HG03108 (cell line): ENCODE measurements at regions not wholly inside any gene's neighbourhood (a gene's known extent, or its start where the extent isn't known, plus 50 kb on each side); places are given as distances from the start of the nearest gene placed in this dataset.
A peak's percentile ranks its signal among the peaks of the same experiment; 100 is the strongest.
"Not testable (repeated sequence)": the region's sequence is repeated elsewhere in the genome, so short reads cannot be mapped to it uniquely, and the experiment has no call there.

Experiments
- ATAC-seq: cut with Tn5 transposase; IDR thresholded peaks from one replicate; pipeline ENCODE4 v1.9.1; 2021; ENCODE audit warnings: moderate library complexity; ENCODE audit not compliant: unreplicated experiment

GRCh38 chr1:119251751-119252150, 111.3 kb upstream of the WARS2 start:
- no peak for ATAC-seq

- ATAC-seq: no peak
Measured at GRCh38 chr1:119253366-119253765, 112.9 kb upstream of the WARS2 start.

GRCh38 chr1:119254067-119254720, 113.7 kb upstream of the WARS2 start:
- ATAC-seq: no peak

- not testable (repeated sequence) for ATAC-seq
Measured at GRCh38 chr1:119256089-119256488, 112.5 kb upstream of the HAO2 start.

GRCh38 chr1:119260506-119260905, 108.1 kb upstream of the HAO2 start:
- ATAC-seq: no peak

DNA sequence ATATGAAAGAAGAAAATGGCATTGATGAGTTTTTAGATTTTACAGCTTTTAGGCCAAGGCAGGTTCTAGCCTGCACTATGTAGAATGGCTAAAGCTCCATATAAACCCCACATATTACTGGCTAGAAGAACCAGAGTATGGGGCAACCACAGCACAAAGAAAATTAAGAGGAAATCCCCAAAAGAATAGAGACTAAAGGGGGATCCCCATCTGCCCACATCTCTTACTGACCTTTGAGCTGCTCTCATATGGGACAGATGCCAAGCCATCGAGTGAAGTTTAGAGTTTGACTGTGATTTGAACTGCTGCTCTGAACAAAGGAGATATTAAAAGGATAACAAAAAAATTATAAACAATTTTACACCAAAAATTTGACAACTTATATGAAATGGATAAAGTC, 102.2 kb upstream of the HAO2 start:
- peak; percentile 82 for ATAC-seq

DNA sequence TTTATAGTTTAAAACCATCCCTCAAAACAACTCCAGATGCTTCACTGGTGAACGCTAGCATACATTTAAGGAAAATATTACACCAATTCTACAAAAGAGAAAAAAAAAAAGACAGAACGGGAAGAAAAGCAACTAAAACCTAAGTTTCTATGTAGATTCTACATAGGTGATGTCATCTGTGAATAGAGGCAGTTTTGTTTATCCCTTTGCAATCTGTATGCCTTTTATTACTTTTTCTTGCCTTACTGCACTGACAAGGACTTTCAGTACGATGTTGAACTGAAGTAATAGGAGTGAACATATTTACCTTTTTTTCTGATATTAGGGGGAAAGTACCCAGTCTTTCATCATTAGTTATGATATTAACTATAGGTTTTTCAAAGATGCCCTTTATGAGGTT, 101.7 kb upstream of the HAO2 start:
- no peak for ATAC-seq

- ATAC-seq: not testable (repeated sequence)
Measured at GRCh38 chr1:119267288-119267687, 101.3 kb upstream of the HAO2 start.

DNA sequence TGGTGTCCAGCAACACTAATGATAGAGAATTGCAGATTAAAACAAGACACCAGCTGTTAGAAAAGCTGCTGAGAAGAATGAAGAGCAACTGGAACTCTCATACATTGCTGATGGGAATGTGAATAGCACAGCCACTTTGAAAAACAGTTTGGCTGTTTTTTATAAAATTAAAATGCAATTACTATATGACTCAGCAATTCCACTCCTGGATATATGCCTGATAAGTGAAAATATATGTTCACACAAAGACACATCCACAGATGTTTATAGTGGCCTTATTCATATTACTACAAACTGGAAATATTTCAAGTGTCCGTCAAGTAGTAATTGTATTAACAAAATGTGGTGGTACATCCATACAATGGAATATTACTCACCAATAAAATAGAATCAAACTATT, 99.7 kb upstream of the HAO2 start:
- no peak for ATAC-seq

DNA sequence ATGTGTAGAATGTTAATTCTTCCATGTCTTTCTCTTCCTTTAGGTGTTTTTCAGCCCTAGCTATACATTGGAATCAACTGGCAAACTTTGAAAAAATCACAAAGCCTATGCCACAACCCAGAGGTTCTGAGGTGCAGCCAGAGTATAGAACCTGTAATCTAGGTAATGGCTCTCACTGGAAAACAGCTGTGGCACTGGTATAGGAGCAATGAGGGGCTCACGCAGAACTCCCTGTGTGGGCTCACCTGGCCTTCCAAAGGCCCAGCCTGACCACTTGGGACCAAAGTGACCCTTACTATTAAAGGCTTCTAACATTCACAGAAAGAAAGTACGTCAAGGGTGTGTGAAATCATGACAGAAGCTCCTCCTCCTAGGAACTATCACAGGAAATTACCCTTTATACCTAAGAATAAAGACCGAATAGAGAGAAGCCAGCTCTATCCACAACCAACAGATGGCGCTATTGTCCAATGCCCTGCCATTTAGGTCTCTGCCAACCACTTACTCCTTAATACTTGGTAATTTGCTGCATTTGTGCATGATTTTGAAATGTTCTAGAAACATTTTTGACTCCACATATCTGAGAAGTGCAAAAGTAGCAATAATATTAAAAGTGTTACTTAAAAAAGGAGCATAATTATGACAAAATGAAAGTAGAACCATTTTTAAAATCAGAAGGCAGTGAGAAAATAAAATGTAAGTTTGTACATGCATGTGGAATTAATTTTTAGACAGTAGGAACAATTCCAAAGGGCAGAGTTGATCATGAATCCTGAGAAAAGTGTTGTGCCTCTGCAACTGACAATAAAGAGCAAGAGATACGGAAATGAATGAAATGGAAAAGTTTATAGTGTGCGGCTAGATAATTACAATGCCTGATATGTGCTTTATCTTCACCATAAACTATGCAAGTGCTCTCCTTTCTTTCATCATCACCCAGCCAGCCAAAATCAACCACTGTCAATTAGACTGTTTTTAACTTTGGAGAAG, 93.1 kb upstream of the HAO2 start:
- ATAC-seq: peak; percentile 54

- no peak for ATAC-seq
Measured at GRCh38 chr1:119276558-119276957, 92.0 kb upstream of the HAO2 start.

DNA sequence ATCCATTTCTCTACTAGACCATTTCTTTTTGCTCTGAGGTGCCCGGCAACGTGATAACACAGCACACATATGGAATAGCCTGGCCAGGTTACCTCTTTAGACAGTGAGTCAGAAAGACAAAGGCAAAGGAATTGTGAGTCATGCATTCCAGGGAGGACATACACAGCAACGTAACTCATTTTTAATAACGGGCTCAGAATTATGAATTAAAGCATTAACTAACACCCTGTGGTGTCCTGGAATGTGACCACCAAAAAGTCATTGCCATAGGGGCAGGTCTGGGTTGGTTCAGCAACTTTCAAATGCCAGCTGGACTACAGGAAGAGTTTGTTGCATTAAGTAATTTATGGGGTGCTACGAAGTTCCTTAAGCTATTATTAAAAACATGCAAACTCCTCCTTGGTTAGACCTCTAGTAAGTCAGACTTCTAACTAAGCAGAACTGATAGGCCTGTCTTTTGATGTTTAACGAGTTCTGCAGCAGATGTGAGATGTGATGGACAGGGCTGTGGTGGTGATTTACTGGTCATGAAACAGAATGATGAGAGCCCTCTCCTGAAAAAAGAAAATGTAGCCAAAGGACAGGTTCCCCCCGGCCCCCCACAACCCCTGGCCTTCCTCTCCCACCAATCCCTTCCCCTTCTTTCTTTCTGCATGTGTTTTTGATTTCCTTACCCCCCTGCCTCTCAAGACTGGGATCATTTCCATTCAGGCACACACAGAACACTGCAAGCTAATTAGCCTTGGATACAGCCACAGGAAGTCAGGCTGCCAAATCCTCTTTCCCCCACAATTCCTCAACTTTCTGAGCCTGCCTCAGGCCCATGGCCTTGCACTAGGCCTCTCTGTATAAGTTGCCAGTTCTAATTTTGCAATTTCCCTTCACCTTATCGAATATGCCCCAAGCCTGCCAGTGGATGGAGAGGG, 88.9 kb upstream of the HAO2 start:
- no peak for ATAC-seq

GRCh38 chr1:119285482-119285881, 83.1 kb upstream of the HAO2 start:
- ATAC-seq: no peak

GRCh38 chr1:119286587-119287181, 81.9 kb upstream of the HAO2 start:
- ATAC-seq: peak; percentile 72

GRCh38 chr1:119288751-119289150, 79.8 kb upstream of the HAO2 start:
- ATAC-seq: no peak

DNA sequence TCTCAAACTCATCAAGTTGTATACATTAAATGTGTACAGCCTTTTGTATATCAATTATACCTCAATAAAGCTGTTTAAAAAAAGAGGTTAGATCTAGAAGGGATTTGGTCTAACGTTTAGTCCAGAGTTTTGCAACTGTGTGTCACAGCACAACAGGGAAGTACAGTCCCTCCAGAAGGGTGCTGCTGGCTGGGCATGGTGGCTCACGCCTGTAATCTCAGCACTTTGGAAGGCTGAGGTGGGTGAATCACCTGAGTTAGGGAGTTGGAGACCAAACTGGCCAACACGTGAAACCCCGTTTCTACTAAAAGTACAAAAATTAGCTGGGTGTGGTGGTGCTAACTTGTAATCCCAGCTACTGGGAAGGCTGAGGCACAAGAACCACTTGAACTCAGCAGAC, 78.3 kb upstream of the HAO2 start:
- no peak for ATAC-seq

- no peak for ATAC-seq
Measured at GRCh38 chr1:119291611-119292206, 76.9 kb upstream of the HAO2 start.

DNA sequence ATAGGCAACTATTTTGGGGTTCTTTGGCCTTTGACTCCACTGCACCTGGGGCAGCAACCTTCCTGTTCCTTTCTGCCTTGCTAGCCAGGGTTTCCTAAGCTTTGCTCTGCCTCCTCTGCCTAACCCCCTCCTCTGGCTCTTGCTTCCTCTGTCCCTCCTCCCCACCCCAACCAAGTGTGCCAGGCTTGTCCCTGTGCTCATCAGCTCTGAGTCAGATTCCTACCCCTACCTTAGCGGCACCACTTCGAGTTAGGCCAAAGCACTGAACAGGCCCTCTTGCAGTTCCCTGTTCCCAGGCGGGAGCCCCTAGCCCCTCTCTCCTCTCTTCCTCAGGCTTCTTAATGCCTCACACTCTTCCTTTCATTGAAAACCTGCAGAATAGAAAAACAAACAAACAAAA, 74.8 kb upstream of the HAO2 start:
- ATAC-seq: no peak

GRCh38 chr1:119294199-119294598, 74.4 kb upstream of the HAO2 start:
- ATAC-seq: no peak

- ATAC-seq: no peak
Measured at GRCh38 chr1:119294722-119295121, 73.9 kb upstream of the HAO2 start.
